Ishikawa (cell line): ENCODE measurements at regions not wholly inside any gene's neighbourhood (a gene's known extent, or its start where the extent isn't known, plus 50 kb on each side); places are given as distances from the start of the nearest gene placed in this dataset.
A peak's percentile ranks its signal among the peaks of the same experiment; 100 is the strongest.

Source experiments
- CEBPB ChIP-seq: IDR thresholded peaks from 2 replicates; pipeline ENCODE4 v1.6.1; 2012
- CREB1 ChIP-seq: IDR thresholded peaks from 2 replicates; pipeline ENCODE4 v1.6.1; 2012; ENCODE audit warnings: low read depth
- EGR1 ChIP-seq: IDR thresholded peaks from 2 replicates; pipeline ENCODE4 v1.6.1; 2012
- EP300 ChIP-seq: IDR thresholded peaks from 2 replicates; pipeline ENCODE4 v1.6.1; 2012; ENCODE audit warnings: borderline replicate concordance
- FOXM1 ChIP-seq: IDR thresholded peaks from 2 replicates; pipeline ENCODE4 v1.6.1; 2012; ENCODE audit warnings: low read depth, borderline replicate concordance
- MAX ChIP-seq: IDR thresholded peaks from 2 replicates; pipeline ENCODE4 v1.6.1; 2012
- NFIC ChIP-seq: IDR thresholded peaks from 2 replicates; pipeline ENCODE4 v1.6.1; 2012
- RAD21 ChIP-seq: IDR thresholded peaks from 2 replicates; pipeline ENCODE4 v1.6.1; 2012; ENCODE audit warnings: low read depth
- REST ChIP-seq: IDR thresholded peaks from 2 replicates; pipeline ENCODE4 v1.6.1; 2012; ENCODE audit warnings: low read depth, mild to moderate bottlenecking
- TAF1 ChIP-seq: IDR thresholded peaks from 2 replicates; pipeline ENCODE4 v1.6.1; 2012; ENCODE audit warnings: low read depth, mild to moderate bottlenecking
- TCF12 ChIP-seq: IDR thresholded peaks from 2 replicates; pipeline ENCODE4 v1.6.1; 2012; ENCODE audit warnings: low read depth
- TEAD4 ChIP-seq: IDR thresholded peaks from 2 replicates; pipeline ENCODE4 v1.6.1; 2012
- YY1 ChIP-seq: IDR thresholded peaks from 2 replicates; pipeline ENCODE4 v1.6.1; 2012; ENCODE audit warnings: low read depth
- ZBTB7A ChIP-seq: IDR thresholded peaks from 2 replicates; pipeline ENCODE4 v1.6.1; 2012; ENCODE audit warnings: low read depth
- TF ChIP-seq, protein P1 (sequence below): IDR thresholded peaks from 2 replicates; pipeline ENCODE4 v1.6.1; 2012

DNA sequence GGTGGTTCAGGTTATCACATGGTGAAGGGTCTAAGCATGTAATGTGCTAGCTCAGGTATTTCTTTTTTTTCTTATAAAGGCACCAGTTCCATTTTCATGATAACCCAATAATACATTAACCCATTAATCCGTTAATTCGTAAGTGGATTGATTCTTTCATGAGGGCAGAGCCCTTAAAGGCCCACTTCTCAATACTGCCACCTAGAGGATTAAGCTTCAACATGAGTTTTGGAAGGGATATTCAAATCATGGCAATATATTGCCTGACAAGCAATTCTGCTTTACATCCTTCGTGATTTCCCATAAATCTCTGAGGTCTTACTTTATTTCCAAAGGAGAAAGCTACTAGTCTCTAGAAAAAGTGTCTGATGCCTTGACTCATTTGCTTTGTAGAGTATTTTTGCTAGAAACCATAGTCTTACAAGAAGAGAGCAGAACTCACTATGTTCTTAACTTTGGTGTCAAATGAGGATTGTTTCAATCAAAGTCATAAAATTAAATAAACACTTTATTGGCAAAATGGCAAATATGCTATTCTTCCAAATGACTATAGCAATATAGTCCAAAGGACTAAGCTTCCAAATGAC is 271.3 kb downstream of the KCNS3 start:
- TF ChIP-seq, protein P1, sequence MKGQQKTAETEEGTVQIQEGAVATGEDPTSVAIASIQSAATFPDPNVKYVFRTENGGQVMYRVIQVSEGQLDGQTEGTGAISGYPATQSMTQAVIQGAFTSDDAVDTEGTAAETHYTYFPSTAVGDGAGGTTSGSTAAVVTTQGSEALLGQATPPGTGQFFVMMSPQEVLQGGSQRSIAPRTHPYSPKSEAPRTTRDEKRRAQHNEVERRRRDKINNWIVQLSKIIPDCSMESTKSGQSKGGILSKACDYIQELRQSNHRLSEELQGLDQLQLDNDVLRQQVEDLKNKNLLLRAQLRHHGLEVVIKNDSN, result no peak
- TF ChIP-seq RAD21, result peak; percentile 55

DNA sequence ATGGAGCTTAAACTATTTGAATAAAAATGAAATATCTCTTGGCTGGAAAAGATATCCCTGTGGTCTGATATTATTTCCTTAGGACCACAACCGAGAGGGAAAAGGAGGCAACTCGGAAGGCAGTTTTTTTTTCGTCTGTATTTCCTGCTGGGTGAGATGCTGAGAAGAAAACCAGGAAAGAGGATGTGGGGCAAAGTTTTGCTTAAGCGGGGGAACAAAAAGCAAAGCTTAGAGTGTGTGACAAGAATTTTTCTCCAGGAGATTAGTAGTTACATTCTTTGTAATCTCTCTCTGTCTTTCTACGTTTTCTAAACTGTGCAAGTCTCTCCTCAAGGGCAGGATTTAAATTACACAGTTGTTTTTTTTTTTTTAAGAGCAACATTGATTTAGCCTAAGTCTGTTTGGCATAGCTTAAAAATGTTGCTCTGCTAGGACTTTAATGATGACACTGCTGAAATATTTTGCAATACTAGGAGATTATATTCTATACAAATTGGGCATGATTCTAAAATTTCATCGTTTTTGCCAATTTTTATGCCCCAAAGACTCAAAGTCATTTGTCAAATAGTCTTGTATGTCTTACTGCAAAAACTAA is 258.5 kb downstream of the KCNS3 start:
- TF ChIP-seq TAF1 (no peak), NFIC (no peak), MAX (no peak), EP300 (no peak)

- TF ChIP-seq EGR1 (no peak), MAX (no peak), NFIC (no peak), TEAD4 (no peak), YY1 (no peak), RAD21 (no peak), EP300 (no peak), CEBPB (no peak), REST (no peak), FOXM1 (no peak)
- TF ChIP-seq, protein P1, result no peak
These were observed 254.8 kb downstream of the KCNS3 start for GRCh38 chr2:18133310-18133709.

- TF ChIP-seq CEBPB (no peak), EGR1 (no peak)
These were observed 254.2 kb downstream of the KCNS3 start for GRCh38 chr2:18132697-18133096.

DNA sequence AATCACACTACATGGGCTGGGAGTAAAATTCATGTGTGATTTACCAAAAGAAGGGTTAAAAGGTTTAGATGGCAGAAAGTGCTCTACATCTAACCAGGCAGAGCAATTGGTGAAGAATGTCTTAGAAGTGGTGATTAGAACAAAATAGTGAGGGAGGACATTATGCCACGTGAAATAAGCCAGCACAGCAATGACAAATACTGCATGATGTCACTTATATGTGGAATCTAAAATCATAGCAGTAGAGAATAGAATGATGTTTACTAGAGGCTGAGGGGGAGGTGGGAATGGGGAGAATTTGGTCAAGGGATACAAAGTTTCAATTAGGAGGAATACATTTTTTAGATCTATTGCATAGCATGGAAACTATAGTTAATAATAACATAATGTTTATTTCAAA is 253.3 kb downstream of the KCNS3 start:
- no peak for TF ChIP-seq YY1
- TF ChIP-seq FOXM1, result no peak
- no peak for TF ChIP-seq REST
- no peak for TF ChIP-seq EP300
- TF ChIP-seq, protein P1, result no peak
- TF ChIP-seq TEAD4, result no peak
- no peak for TF ChIP-seq MAX
- TF ChIP-seq NFIC, result no peak
- TF ChIP-seq RAD21, result no peak
- TF ChIP-seq ZBTB7A, result no peak
- TF ChIP-seq EGR1, result no peak

GRCh38 chr2:18129348-18129747 is 250.9 kb downstream of the KCNS3 start:
- no peak for TF ChIP-seq CEBPB
- no peak for TF ChIP-seq EGR1

GRCh38 chr2:18125303-18125702 is 246.8 kb downstream of the KCNS3 start:
- TF ChIP-seq FOXM1, result no peak
- TF ChIP-seq, protein P1, result no peak
- TF ChIP-seq TCF12, result no peak
- TF ChIP-seq TEAD4, result no peak
- TF ChIP-seq TAF1, result no peak
- TF ChIP-seq CREB1, result no peak
- no peak for TF ChIP-seq NFIC
- no peak for TF ChIP-seq ZBTB7A
- TF ChIP-seq EGR1, result no peak
- TF ChIP-seq RAD21, result no peak
- no peak for TF ChIP-seq EP300
- TF ChIP-seq CEBPB, result no peak
- TF ChIP-seq REST, result no peak
- no peak for TF ChIP-seq YY1
